GM12878 (cell line): ENCODE measurements at regions not wholly inside any gene's neighbourhood (a gene's known extent, or its start where the extent isn't known, plus 50 kb on each side); places are given as distances from the start of the nearest gene placed in this dataset.

Experiments
- ATAC-seq: fragments of 200-7000 bp; cut with Tn5 transposase; 3 replicates; pipeline ENCODE4 v1.9.1; 2020; ENCODE audit warnings: mild to moderate bottlenecking, moderate library complexity
- BruUV-seq: library from RNA; stranded (reverse); fragments of 400-500 nt; replicated peaks from 2 replicates; lab custom pipeline; 2021; lab: Mats Ljungman, UMichigan
- CTCF ChIA-PET: fragments of 300-600 bp; sonication (Branson Sonifier 250); formaldehyde crosslinking; extraction: SDS; loops from one replicate; lab custom pipeline; 2021; ENCODE audit warnings: inconsistent platforms; lab: Yijun Ruan, JAX
- POLR2A ChIA-PET: fragments of 350-600 bp; formaldehyde crosslinking; extraction: SDS; loops from one replicate; lab custom pipeline; 2021; ENCODE audit warnings: inconsistent platforms; lab: Charles Lee
- RAD21 ChIA-PET: fragments of 300-600 bp; sonication (Branson Sonifier 250); formaldehyde crosslinking; loops from one replicate; lab custom pipeline; 2023; ENCODE audit warnings: antibody characterized with exemption; ENCODE audit not compliant: unreplicated experiment; lab: Charles Lee
- SMC1A ChIA-PET: fragments of 300-600 bp; sonication (Branson Sonifier 250); formaldehyde crosslinking; loops from one replicate; lab custom pipeline; 2023; ENCODE audit not compliant: unreplicated experiment, uncharacterized antibody; lab: Charles Lee
- DNase-seq: peaks from one replicate; pipeline ENCODE4 v3.0.0-alpha.2; 2011; ENCODE audit warnings: low read depth, low spot score
- FAIRE-seq: peaks from 3 replicates; lab custom pipeline; 2011; peaks lifted over from hg19 to GRCh38; lab: Jason Lieb, UNC
- H2AFZ ChIP-seq: 2 replicates; pipeline ENCODE4 v1.6.0; 2011; ENCODE audit warnings: low read depth, low read length, control low read depth; ENCODE audit not compliant: control insufficient read depth
- H3K27ac ChIP-seq: 2 replicates; pipeline ENCODE4 v1.5.1; 2011; ENCODE audit warnings: control low read depth; ENCODE audit not compliant: control insufficient read depth, insufficient read depth
- H3K27me3 ChIP-seq, 2 experiments: replicated peaks in 1 of 2; 2 replicates each; pipeline versions ENCODE4 v1.6.0 to v1.6.1; 2011; ENCODE audit warnings: low read length in 1 of 2; ENCODE audit not compliant: control insufficient read depth in 2 of 2, insufficient read depth in 2 of 2
- H3K36me3 ChIP-seq, 2 experiments: 2 replicates each; pipeline ENCODE4 v1.5.1; 2011; ENCODE audit warnings: low read length in 1 of 2; ENCODE audit not compliant: control insufficient read depth in 2 of 2, insufficient read depth in 2 of 2
- H3K4me1 ChIP-seq: 2 replicates; pipeline ENCODE4 v1.6.1; 2011; ENCODE audit warnings: mild to moderate bottlenecking, low read length, moderate library complexity, mixed read lengths; ENCODE audit not compliant: control insufficient read depth, insufficient read depth
- H3K4me2 ChIP-seq: 2 replicates; pipeline ENCODE4 v1.6.0; 2011; ENCODE audit warnings: control low read depth; ENCODE audit not compliant: control insufficient read depth, insufficient read depth
- H3K4me3 ChIP-seq: fragments of 200-600 bp; sonication (generic); 2 replicates; pipeline ENCODE4 v1.5.1; 2016
- H3K79me2 ChIP-seq: 2 replicates; pipeline ENCODE4 v1.6.0; 2011; ENCODE audit warnings: low read length; ENCODE audit not compliant: control insufficient read depth, insufficient read depth
- H3K9ac ChIP-seq: 2 replicates; pipeline ENCODE4 v1.8.0; 2011; ENCODE audit warnings: low read length, control low read depth, mixed read lengths; ENCODE audit not compliant: control insufficient read depth, insufficient read depth
- H3K9me3 ChIP-seq: replicated peaks from 3 replicates; pipeline ENCODE4 v1.5.1; 2011; ENCODE audit warnings: mild to moderate bottlenecking, low read length; ENCODE audit not compliant: control insufficient read depth, insufficient read depth
- H4K20me1 ChIP-seq: 2 replicates; pipeline ENCODE4 v1.6.0; 2011; ENCODE audit not compliant: control insufficient read depth, insufficient read depth
- BHLHE40 ChIP-seq, 2 experiments: fragments of 450-650 bp in 1 of 2; IDR thresholded peaks; 2 replicates each; pipeline ENCODE4 v1.6.1; 2011 to 2017; ENCODE audit warnings: low read depth in 2 of 2, borderline replicate concordance in 1 of 2, improper control_type of control experiment in 1 of 2, low read length in 1 of 2, mild to moderate bottlenecking in 1 of 2
- CHD2 ChIP-seq: IDR thresholded peaks from 2 replicates; pipeline ENCODE4 v1.6.1; 2011; ENCODE audit warnings: low read depth, low read length, improper control_type of control experiment, borderline replicate concordance
- ESRRA ChIP-seq: IDR thresholded peaks from 2 replicates; pipeline ENCODE4 v1.6.1; 2012; ENCODE audit warnings: mild to moderate bottlenecking, low read length, improper control_type of control experiment
- JUNB ChIP-seq: IDR thresholded peaks from 2 replicates; pipeline ENCODE4 v1.6.1; 2016; ENCODE audit warnings: antibody characterized with exemption, mild to moderate bottlenecking
- LARP7 ChIP-seq: fragments of 450-650 bp; IDR thresholded peaks from 2 replicates; pipeline ENCODE4 v1.6.1; 2017; ENCODE audit warnings: mild to moderate bottlenecking
- MAX ChIP-seq: IDR thresholded peaks from 2 replicates; pipeline ENCODE4 v1.6.1; 2012; ENCODE audit warnings: low read depth, low read length, improper control_type of control experiment
- MTA3 ChIP-seq: IDR thresholded peaks from 2 replicates; pipeline ENCODE4 v1.6.1; 2012; ENCODE audit warnings: low read length, inconsistent platforms, borderline replicate concordance
- MYB ChIP-seq: fragments of 150-350 bp; IDR thresholded peaks from 2 replicates; pipeline ENCODE4 v1.6.1; 2014; ENCODE audit warnings: mild to moderate bottlenecking, low read depth, low read length, borderline replicate concordance
- NFXL1 ChIP-seq: fragments of 450-650 bp; IDR thresholded peaks from 2 replicates; pipeline ENCODE4 v1.6.1; 2017; ENCODE audit warnings: antibody characterized with exemption, mild to moderate bottlenecking, borderline replicate concordance
- NFYB ChIP-seq: IDR thresholded peaks from 2 replicates; pipeline ENCODE4 v1.6.1; 2011; ENCODE audit warnings: low read depth, mild to moderate bottlenecking, low read length, improper control_type of control experiment, moderate library complexity; ENCODE audit not compliant: insufficient read depth
- PAX8 ChIP-seq: fragments of 450-650 bp; IDR thresholded peaks from 2 replicates; pipeline ENCODE4 v1.6.1; 2017; ENCODE audit warnings: mild to moderate bottlenecking, moderate library complexity
- SMARCA5 ChIP-seq: fragments of 450-650 bp; IDR thresholded peaks from 2 replicates; pipeline ENCODE4 v1.6.1; 2017; ENCODE audit warnings: mild to moderate bottlenecking
- TCF3 ChIP-seq: IDR thresholded peaks from 2 replicates; pipeline ENCODE4 v1.6.1; 2012; ENCODE audit warnings: low read depth, mild to moderate bottlenecking, low read length, borderline replicate concordance; ENCODE audit not compliant: insufficient read depth
- YY1 ChIP-seq: IDR thresholded peaks from 2 replicates; pipeline ENCODE4 v1.6.1; 2011; ENCODE audit warnings: low read depth, mild to moderate bottlenecking, low read length
- ZSCAN29 ChIP-seq: fragments of 450-650 bp; IDR thresholded peaks from 2 replicates; pipeline ENCODE4 v1.6.1; 2017; ENCODE audit warnings: mild to moderate bottlenecking, moderate library complexity
- WGBS: methylation state at CpG from one replicate; pipeline ENCODE4 v1.1.6; 2016; ENCODE audit warnings: low lambda C conversion rate; ENCODE audit not compliant: insufficient replicate concordance, insufficient coverage; ENCODE audit errors: missing lambda C conversion rate; 5-methylcytosine and 5-hydroxymethylcytosine counted together
- in situ Hi-C: fragments of 300-500 bp; cut with MboI; formaldehyde crosslinking; loops from 9 replicates; pipeline ENCODE4 v1.14.3; 2018; ENCODE audit warnings: mixed read lengths
- intact Hi-C: fragments of 100-400 bp; cut with micrococcal nuclease; formaldehyde crosslinking; loops from one replicate; pipeline ENCODE4 v1.14.2; 2022; ENCODE audit not compliant: unreplicated experiment
- TF ChIP-seq, protein P1 (sequence below): fragments of 450-650 bp; IDR thresholded peaks from 2 replicates; pipeline ENCODE4 v1.6.1; 2017; ENCODE audit warnings: mild to moderate bottlenecking, moderate library complexity

DNA sequence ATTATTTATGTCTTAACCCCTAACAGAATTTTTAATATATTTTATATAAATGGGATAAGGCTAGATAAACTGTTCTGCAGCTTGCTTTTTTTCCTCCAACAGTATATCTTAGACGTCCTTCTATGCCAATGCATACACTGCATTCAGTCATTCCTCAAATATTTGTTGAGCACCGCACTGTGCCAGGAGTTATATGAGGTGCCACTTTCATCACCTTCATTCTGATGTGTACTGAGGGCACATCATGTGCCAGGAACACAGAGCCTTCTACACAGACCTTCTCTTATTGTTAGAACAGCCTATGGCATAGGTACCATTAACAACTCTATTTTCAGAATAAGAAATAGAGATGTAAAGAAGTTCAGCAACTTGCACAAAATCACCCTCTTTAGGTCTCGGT, 570.1 kb downstream of the CDK5RAP2 start:
- intact Hi-C loops (no loop called here), in situ Hi-C loops (no loop called here)
- Histone ChIP-seq H3K9me3 (no peaks in the 10 kb centered on the region), H3K27ac (no peak overlapping the region), H3K4me1 (no peaks in the 10 kb centered on the region), H3K9ac (no peak overlapping the region), H3K4me2 (no peak overlapping the region), H3K27me3 (no peaks in the 10 kb centered on the region), H3K4me3 (no peak overlapping the region), H2AFZ (no peak overlapping the region), H3K79me2 (no peaks in the 10 kb centered on the region), H3K36me3 (no peaks in the 10 kb centered on the region), H4K20me1 (no peaks in the 10 kb centered on the region)
- WGBS, result 35% methylated on average over 3 of the region's 3 CpGs
- TF ChIP-seq MAX (no peak), BHLHE40 (IDR thresholded peaks at IDR 0.05; ENCODE audit: borderline replicate concordance in 1 of 2, low read depth in 2 of 2, low read length in 1 of 2) (no peak), SMARCA5 (no peak), MTA3 (no peak), LARP7 (no peak), JUNB (no peak), CHD2 (no peak), NFYB (no peak), NFXL1 (no peak), PAX8 (no peak), YY1 (no peak), MYB (no peak), ZSCAN29 (no peak), TCF3 (no peak), ESRRA (no peak)
- TF ChIP-seq, protein P1, sequence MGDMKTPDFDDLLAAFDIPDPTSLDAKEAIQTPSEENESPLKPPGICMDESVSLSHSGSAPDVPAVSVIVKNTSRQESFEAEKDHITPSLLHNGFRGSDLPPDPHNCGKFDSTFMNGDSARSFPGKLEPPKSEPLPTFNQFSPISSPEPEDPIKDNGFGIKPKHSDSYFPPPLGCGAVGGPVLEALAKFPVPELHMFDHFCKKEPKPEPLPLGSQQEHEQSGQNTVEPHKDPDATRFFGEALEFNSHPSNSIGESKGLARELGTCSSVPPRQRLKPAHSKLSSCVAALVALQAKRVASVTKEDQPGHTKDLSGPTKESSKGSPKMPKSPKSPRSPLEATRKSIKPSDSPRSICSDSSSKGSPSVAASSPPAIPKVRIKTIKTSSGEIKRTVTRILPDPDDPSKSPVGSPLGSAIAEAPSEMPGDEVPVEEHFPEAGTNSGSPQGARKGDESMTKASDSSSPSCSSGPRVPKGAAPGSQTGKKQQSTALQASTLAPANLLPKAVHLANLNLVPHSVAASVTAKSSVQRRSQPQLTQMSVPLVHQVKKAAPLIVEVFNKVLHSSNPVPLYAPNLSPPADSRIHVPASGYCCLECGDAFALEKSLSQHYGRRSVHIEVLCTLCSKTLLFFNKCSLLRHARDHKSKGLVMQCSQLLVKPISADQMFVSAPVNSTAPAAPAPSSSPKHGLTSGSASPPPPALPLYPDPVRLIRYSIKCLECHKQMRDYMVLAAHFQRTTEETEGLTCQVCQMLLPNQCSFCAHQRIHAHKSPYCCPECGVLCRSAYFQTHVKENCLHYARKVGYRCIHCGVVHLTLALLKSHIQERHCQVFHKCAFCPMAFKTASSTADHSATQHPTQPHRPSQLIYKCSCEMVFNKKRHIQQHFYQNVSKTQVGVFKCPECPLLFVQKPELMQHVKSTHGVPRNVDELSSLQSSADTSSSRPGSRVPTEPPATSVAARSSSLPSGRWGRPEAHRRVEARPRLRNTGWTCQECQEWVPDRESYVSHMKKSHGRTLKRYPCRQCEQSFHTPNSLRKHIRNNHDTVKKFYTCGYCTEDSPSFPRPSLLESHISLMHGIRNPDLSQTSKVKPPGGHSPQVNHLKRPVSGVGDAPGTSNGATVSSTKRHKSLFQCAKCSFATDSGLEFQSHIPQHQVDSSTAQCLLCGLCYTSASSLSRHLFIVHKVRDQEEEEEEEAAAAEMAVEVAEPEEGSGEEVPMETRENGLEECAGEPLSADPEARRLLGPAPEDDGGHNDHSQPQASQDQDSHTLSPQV, result no peak
- no peak for FAIRE-seq
- no peak for DNase-seq
- SMC1A ChIA-PET, result no interaction called here
- POLR2A ChIA-PET, result no interaction called here
- CTCF ChIA-PET, result no interaction called here
- RAD21 ChIA-PET, result no interaction called here
- no TSS peak for BruUV-seq
- ATAC-seq, result no peak
